Endothelial cell of umbilical vein (primary cell): ENCODE measurements at regions not wholly inside any gene's neighbourhood (a gene's known extent, or its start where the extent isn't known, plus 50 kb on each side); places are given as distances from the start of the nearest gene placed in this dataset.

ENCODE experiments used
- BruUV-seq: library from RNA; stranded (reverse); fragments of 400-500 nt; replicated peaks from 2 replicates; lab custom pipeline; 2021; lab: Mats Ljungman, UMichigan
- CTCF ChIA-PET: fragments of 300-600, 350-600 bp; sonication (Branson Sonifier 250); formaldehyde crosslinking; loops from one replicate; lab custom pipeline; 2021; ENCODE audit warnings: antibody characterized with exemption, inconsistent platforms; lab: Charles Lee
- POLR2A ChIA-PET: fragments of 300-600, 350-600 bp; sonication (Branson Sonifier 250); formaldehyde crosslinking; loops from one replicate; lab custom pipeline; 2021; ENCODE audit warnings: antibody characterized with exemption, inconsistent platforms; lab: Charles Lee
- DNase-seq: peaks from one replicate; pipeline ENCODE4 v3.0.0-alpha.2; 2011; ENCODE audit warnings: low read depth, low spot score
- FAIRE-seq: peaks from 2 replicates; lab custom pipeline; 2011; peaks lifted over from hg19 to GRCh38; lab: Jason Lieb, UNC
- H2AFZ ChIP-seq: 2 replicates; pipeline ENCODE4 v1.6.0; 2012; ENCODE audit warnings: low read depth, low read length, control low read depth, inconsistent platforms
- H3K27ac ChIP-seq: 2 replicates; pipeline ENCODE4 v1.5.1; 2011; ENCODE audit warnings: low read depth, mild to moderate bottlenecking, control low read depth, low read length, moderate library complexity; ENCODE audit not compliant: insufficient read depth
- H3K27me3 ChIP-seq, 2 experiments: 2 replicates each; pipeline versions ENCODE4 v1.6.0 to v1.6.1; 2011; ENCODE audit warnings: low read length in 2 of 2, mixed read lengths in 1 of 2; ENCODE audit not compliant: control insufficient read depth in 2 of 2, insufficient read depth in 2 of 2
- H3K36me3 ChIP-seq, 2 experiments: 2 replicates in 1 of 2; 3 replicates in 1 of 2; pipeline ENCODE4 v1.5.1; 2011; ENCODE audit warnings: low read length in 2 of 2, mild to moderate bottlenecking in 1 of 2, moderate library complexity in 1 of 2; ENCODE audit not compliant: control insufficient read depth in 2 of 2, insufficient read depth in 2 of 2; ENCODE audit errors: extremely low read depth in 1 of 2
- H3K4me1 ChIP-seq: 3 replicates; pipeline ENCODE4 v1.5.1; 2011; ENCODE audit warnings: mild to moderate bottlenecking, low read length; ENCODE audit not compliant: control insufficient read depth, insufficient read depth; ENCODE audit errors: extremely low read depth
- H3K4me2 ChIP-seq: 2 replicates; pipeline ENCODE4 v1.6.1; 2011; ENCODE audit warnings: low read length, control low read depth, mixed read lengths; ENCODE audit not compliant: insufficient read depth
- H3K4me3 ChIP-seq, 3 experiments: fragments of 200-600 bp in 1 of 3; sonication (generic), shearing (Covaris generic) in 1 of 3; replicated peaks in 1 of 3; 2 replicates each; pipeline ENCODE4 v1.5.1; 2011 to 2016; ENCODE audit warnings: control low read depth in 3 of 3, low read length in 3 of 3, mild to moderate bottlenecking in 2 of 3, inconsistent platforms in 1 of 3, low read depth in 1 of 3, moderate library complexity in 1 of 3; ENCODE audit not compliant: insufficient read depth in 1 of 3
- H3K79me2 ChIP-seq: 2 replicates; pipeline ENCODE4 v1.6.0; 2012; ENCODE audit warnings: low read length, inconsistent platforms; ENCODE audit not compliant: control insufficient read depth, insufficient read depth
- H3K9ac ChIP-seq: replicated peaks from 2 replicates; pipeline ENCODE3; 2011; ENCODE audit warnings: low read length, control low read depth; ENCODE audit not compliant: insufficient read depth; ENCODE audit errors: extremely low read depth
- H3K9me1 ChIP-seq: replicated peaks from 3 replicates; pipeline ENCODE4 v1.6.0; 2011; ENCODE audit warnings: mild to moderate bottlenecking, low read length; ENCODE audit not compliant: control insufficient read depth, insufficient read depth; ENCODE audit errors: extremely low read depth
- H3K9me3 ChIP-seq: replicated peaks from 2 replicates; pipeline ENCODE4 v1.5.1; 2012; ENCODE audit warnings: low read length, inconsistent platforms; ENCODE audit not compliant: control insufficient read depth, insufficient read depth
- H4K20me1 ChIP-seq: replicated peaks from 2 replicates; pipeline ENCODE3; 2011; ENCODE audit warnings: mild to moderate bottlenecking, low read length; ENCODE audit not compliant: control insufficient read depth, insufficient read depth; ENCODE audit errors: extremely low read depth
- EZH2 ChIP-seq: IDR thresholded peaks from 2 replicates; pipeline ENCODE4 v1.6.1; 2012; ENCODE audit warnings: borderline replicate concordance, low read depth, mild to moderate bottlenecking, moderate library complexity, low read length, inconsistent platforms; ENCODE audit not compliant: severe bottlenecking
- FOS ChIP-seq: IDR thresholded peaks from 2 replicates; pipeline ENCODE4 v1.6.1; 2011; ENCODE audit warnings: mild to moderate bottlenecking, low read length, moderate library complexity, borderline replicate concordance; ENCODE audit not compliant: insufficient read depth
- GATA2 ChIP-seq: IDR thresholded peaks from 2 replicates; pipeline ENCODE4 v1.7.0; 2011; ENCODE audit warnings: low read depth, mild to moderate bottlenecking, moderate library complexity, mixed read lengths, low read length; ENCODE audit not compliant: insufficient read length, insufficient read depth
- JUN ChIP-seq: IDR thresholded peaks from 2 replicates; pipeline ENCODE4 v1.6.1; 2011; ENCODE audit warnings: borderline replicate concordance, low read depth; ENCODE audit not compliant: insufficient read length, insufficient read depth
- MYC ChIP-seq: IDR thresholded peaks from one replicate; pipeline ENCODE4 v1.6.1; 2011; ENCODE audit warnings: mild to moderate bottlenecking, low read depth, low read length
- POLR2A ChIP-seq: IDR thresholded peaks from 2 replicates; pipeline ENCODE4 v1.6.1; 2012; ENCODE audit warnings: low read depth, mild to moderate bottlenecking, control low read depth, low read length
- POLR2AphosphoS5 ChIP-seq: IDR thresholded peaks from 2 replicates; pipeline ENCODE4 v1.6.1; 2012; ENCODE audit warnings: low read depth, mild to moderate bottlenecking, control low read depth, low read length, moderate library complexity; ENCODE audit not compliant: insufficient read depth
- dilution Hi-C: fragments of 300-500 bp; cut with MboI; formaldehyde crosslinking; loops from one replicate; pipeline ENCODE4 v1.15.0; 2019; ENCODE audit warnings: low sequenced_read_pairs; ENCODE audit not compliant: extremely low pct_ligation_motif_present
- intact Hi-C: fragments of 100-400 bp; cut with micrococcal nuclease; formaldehyde crosslinking; loops from one replicate; pipeline ENCODE4 v1.10.0; 2022
- TF ChIP-seq, protein P1 (sequence below): IDR thresholded peaks from 2 replicates; pipeline ENCODE4 v1.6.1; 2011; ENCODE audit not compliant: insufficient read depth, insufficient read length
- TF ChIP-seq, protein P2 (sequence below), 2 donors: IDR thresholded peaks; 1 replicate in 1 of 2; 2 replicates in 1 of 2; pipeline ENCODE4 v1.5.1; 2011; ENCODE audit warnings: low read length in 2 of 2, mild to moderate bottlenecking in 2 of 2, moderate library complexity in 2 of 2, control low read depth in 1 of 2, inconsistent platforms in 1 of 2, low read depth in 1 of 2; ENCODE audit not compliant: insufficient read depth in 1 of 2; ENCODE audit errors: extremely low read depth in 1 of 2

DNA sequence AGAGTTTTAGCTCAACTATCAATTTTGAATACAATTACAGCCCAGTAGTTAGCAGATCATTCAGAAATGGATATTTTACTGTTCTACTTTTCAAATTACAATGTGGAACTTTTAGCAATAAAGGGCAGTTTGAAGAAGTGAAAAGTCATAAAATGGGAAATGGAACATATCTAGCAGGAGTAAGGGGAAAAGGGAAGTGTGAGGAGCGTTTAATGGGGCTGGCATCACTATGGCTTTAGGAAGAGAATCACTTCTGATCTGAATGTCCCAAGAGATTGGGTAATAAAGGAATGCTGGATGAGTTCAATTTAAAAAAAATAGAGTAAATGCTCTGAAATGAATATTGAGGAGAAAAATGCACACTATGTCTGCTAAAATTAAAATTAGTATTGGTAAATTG is 77.4 kb downstream of the ATPSCKMT start:
- Histone ChIP-seq H3K9me1 (no peaks in the 10 kb centered on the region), H3K27ac (no peak overlapping the region), H3K4me1 (no peaks in the 10 kb centered on the region), H3K4me3 (no peak overlapping the region), H3K9me3 (no peaks in the 10 kb centered on the region), H3K4me2 (no peak overlapping the region), H2AFZ (no peak overlapping the region), H3K79me2 (no peaks in the 10 kb centered on the region), H3K36me3 (no peaks in the 10 kb centered on the region), H3K27me3 (no peaks in the 10 kb centered on the region), H3K9ac (no peak overlapping the region), H4K20me1 (no peaks in the 10 kb centered on the region)
- TF ChIP-seq JUN (no peak), POLR2AphosphoS5 (no peak), GATA2 (no peak), EZH2 (no peak), POLR2A (no peak), MYC (no peak), FOS (no peak)
- TF ChIP-seq, protein P1, sequence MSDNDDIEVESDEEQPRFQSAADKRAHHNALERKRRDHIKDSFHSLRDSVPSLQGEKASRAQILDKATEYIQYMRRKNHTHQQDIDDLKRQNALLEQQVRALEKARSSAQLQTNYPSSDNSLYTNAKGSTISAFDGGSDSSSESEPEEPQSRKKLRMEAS, result no peak
- TF ChIP-seq, protein P2, sequence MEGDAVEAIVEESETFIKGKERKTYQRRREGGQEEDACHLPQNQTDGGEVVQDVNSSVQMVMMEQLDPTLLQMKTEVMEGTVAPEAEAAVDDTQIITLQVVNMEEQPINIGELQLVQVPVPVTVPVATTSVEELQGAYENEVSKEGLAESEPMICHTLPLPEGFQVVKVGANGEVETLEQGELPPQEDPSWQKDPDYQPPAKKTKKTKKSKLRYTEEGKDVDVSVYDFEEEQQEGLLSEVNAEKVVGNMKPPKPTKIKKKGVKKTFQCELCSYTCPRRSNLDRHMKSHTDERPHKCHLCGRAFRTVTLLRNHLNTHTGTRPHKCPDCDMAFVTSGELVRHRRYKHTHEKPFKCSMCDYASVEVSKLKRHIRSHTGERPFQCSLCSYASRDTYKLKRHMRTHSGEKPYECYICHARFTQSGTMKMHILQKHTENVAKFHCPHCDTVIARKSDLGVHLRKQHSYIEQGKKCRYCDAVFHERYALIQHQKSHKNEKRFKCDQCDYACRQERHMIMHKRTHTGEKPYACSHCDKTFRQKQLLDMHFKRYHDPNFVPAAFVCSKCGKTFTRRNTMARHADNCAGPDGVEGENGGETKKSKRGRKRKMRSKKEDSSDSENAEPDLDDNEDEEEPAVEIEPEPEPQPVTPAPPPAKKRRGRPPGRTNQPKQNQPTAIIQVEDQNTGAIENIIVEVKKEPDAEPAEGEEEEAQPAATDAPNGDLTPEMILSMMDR (IDR thresholded peaks at IDR 0.05; ENCODE audit: extremely low read depth in 1 of 2, insufficient read depth in 1 of 2, low read depth in 1 of 2, low read length in 2 of 2), result no peak
- dilution Hi-C loops (no loop called here), intact Hi-C loops (no loop called here)
- no TSS peak for BruUV-seq
- ChIA-PET POLR2A (no interaction called here), CTCF (no interaction called here)
- FAIRE-seq (no peak), DNase-seq (no peak)
